ENCODE measurements at regions not wholly inside any gene's neighbourhood (a gene's known extent, or its start where the extent isn't known, plus 50 kb on each side); places are given as distances from the start of the nearest gene placed in this dataset.

- no peak for DNase-seq (ENCODE audit: low read depth)
Observed at GRCh38 chr3:127483902-127484591, 106.5 kb downstream of the TPRA1 start.

DNA sequence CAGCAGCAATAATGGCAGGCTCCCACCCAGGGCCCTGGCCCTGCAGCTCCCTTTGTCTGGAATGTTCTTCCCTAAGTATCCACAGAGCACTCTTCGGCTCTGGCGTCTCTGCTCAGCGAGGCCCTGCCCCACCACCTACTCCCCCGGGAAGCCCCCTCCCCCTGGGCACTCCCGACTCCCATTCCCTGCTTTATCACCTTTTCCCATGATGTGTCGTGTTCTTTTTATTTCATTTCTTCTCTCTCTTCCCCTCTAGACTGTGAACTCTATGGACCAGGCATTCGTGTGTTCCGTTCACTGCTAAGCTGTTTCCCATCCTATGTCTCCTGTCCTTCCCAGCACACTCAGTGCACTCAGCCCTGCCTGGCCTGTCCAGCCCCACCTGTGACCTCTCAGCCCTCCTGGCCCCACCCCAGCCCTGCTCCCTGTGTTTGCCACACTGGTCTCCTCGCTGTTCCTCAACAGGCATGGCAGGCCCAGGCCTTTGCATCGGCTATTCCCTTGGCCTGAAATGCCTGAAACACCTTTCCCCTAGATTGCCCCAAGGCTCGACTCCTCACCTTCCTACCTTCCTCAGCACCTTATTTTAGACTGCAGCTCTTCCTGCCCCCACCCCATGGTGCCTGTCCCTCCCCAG, 107.4 kb downstream of the TPRA1 start:
- DNase-seq (ENCODE audit: low read depth): no peak

GRCh38 chr3:127482216-127483004, 108.1 kb downstream of the TPRA1 start:
- DNase-seq (ENCODE audit: low read depth): no peak

DNA sequence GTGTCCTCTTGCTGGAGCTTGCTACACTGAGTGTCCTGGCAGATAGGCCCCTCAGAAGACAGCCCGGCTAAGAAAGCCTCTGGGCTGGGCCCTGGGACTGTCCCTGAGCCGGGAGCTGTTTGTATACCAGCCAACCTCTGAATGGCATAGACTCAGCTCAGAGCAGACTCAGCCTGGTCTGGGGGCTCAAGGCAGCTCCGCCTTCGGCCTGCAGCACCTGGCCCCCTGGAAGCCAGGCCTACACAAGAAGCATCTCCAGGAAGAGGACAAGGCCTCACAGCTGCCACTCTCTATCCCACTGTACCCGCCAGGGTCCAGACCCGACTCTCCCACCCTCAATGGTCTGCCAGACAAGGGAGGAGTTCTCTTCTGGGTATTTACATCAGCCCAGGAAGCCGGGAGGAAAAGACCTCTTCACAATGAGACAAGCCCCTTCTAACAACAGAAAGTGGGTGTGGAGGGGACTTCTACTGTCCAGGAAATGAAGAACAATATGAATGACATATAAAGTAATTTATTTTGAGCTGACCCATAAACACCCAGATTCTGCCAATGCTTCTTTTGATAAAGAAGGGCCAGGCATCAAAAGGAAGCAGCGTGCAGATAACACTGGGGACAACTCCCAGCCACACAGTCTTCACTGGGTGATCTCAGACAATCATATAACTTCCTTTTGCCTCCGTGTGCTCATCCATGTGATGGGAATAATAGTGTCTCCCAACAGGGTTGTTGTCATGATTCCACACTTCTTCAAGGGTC, 110.2 kb downstream of the TPRA1 start:
- no peak for DNase-seq (ENCODE audit: low read depth)

GRCh38 chr3:127479449-127479848, 111.1 kb downstream of the TPRA1 start:
- no peak for DNase-seq (ENCODE audit: low read depth)

- no peak for DNase-seq (ENCODE audit: low read depth)
Observed at GRCh38 chr3:127478922-127479321, 111.6 kb downstream of the TPRA1 start.

- DNase-seq (ENCODE audit: low read depth): no peak
Observed at GRCh38 chr3:127477396-127477795, 113.1 kb downstream of the TPRA1 start.

- DNase-seq (ENCODE audit: low read depth): no peak
Observed at GRCh38 chr3:127476936-127477335, 113.6 kb downstream of the TPRA1 start.

GRCh38 chr3:127475975-127476705, 114.4 kb downstream of the TPRA1 start:
- DNase-seq (ENCODE audit: low read depth): no peak

DNA sequence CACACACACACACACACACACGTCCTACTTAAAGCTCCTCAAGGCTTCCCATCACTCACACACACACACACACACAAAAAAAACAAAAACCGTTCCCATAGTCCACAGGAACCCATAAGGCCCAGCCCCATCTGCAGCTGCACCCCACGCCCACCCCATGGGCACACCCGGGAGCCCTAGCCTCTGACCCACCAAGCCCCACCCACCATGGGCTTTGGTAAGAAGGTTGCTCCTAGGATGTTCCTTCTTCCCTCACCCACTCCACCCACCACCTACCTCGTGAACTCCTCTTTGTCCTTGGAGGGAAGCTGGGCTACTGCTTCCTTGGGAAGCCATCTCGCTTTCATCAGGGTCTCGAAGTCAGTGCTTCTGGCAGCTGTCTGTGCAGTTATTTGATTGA, 115.1 kb downstream of the TPRA1 start:
- no peak for DNase-seq (ENCODE audit: low read depth)

GRCh38 chr3:127473244-127474024, 117.1 kb downstream of the TPRA1 start:
- DNase-seq (ENCODE audit: low read depth): no peak

- no peak for DNase-seq (ENCODE audit: low read depth)
Observed at GRCh38 chr3:127472506-127472905, 118.0 kb downstream of the TPRA1 start.

- no peak for DNase-seq (ENCODE audit: low read depth)
Observed at GRCh38 chr3:127471142-127471541, 119.4 kb downstream of the TPRA1 start.

DNA sequence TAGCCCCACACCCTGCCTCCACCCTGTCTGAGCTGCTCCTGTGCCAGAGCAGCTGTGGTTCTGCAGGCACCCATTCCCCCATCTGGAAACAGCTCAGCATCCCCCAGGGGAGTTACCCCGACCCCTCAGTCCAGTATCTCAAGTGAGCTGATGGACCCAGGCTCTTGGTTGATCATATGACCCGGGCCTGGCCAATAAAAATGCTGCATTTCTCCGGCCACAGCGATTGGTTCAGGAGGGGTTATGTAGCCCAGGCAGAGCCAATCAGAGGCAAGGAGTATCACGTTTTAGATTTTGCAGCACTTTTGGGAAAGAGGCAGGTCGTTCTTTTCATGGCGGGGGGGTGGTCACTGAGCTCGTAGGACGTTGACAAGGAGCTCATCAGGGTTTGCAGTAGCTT, 120.8 kb downstream of the TPRA1 start:
- no peak for DNase-seq (ENCODE audit: low read depth)

DNA sequence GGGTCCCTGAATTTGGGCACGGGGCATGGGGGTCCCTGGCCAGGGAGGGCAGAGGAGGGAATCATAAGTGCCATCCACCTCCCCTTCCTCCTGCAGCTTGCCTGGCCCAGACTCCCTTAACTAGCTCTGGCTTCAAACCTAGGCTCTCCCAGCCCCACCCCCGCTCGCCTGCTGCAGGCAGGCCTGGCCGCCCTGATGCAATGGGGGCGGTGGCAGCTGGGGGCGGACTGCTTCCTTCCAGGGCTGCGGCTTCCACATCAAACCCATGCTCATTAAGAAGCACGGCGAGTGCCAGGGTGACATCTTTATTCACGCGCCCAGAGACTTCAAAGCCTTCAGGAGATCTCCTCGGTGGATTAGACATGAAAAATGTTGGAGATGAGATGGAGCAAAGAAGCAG, 123.1 kb downstream of the TPRA1 start:
- DNase-seq (ENCODE audit: low read depth): no peak

- no peak for DNase-seq (ENCODE audit: low read depth)
Observed at GRCh38 chr3:127464642-127465041, 125.9 kb downstream of the TPRA1 start.

- no peak for DNase-seq (ENCODE audit: low read depth)
Observed at GRCh38 chr3:127462111-127462655, 128.3 kb downstream of the TPRA1 start.

- DNase-seq (ENCODE audit: low read depth): no peak
Observed at GRCh38 chr3:127461286-127461910, 129.1 kb downstream of the TPRA1 start.

- no peak for DNase-seq (ENCODE audit: low read depth)
Observed at GRCh38 chr3:127459891-127460290, 130.6 kb downstream of the TPRA1 start.

Data from activated T-cell treated with anti-CD3 and anti-CD28 coated beads for 1 hour (primary cell).